ENCODE measurements at regions not wholly inside any gene's neighbourhood (a gene's known extent, or its start where the extent isn't known, plus 50 kb on each side); places are given as distances from the start of the nearest gene placed in this dataset.

DNA sequence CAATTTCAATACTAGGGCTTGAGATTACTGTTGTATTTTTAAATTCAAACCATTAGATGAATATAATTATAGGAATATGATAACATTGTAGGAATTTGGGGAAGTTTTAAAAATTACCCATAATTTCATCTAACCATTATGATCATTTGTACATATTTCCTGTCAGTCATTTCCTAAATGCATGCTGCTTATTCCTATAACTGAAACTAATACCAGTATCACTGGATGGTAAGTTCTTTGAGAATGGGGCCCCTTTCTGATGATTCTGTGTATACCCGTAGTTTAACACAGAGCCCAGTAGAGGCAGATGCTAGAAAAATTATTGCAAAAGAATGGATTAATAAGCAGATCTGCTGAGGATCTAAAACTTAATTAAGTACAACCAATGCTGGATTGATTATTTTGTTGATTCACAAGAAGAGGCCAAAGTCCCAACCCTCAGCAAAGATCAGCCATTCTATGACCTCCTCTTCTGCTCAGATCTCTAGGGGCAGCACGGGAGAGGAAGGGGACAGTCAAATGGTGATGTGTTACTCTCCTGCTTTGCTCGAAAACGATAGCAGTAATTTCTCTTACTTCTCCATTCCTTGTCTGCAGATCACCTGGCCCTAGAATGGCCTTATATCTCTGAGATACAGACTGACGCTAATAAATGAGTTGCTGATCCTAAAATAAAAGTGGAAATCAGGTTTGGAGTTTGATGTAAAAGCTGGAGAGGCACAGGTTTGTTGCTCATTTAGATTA, 69.5 kb upstream of the PELI1 start:
- no peaks in the 10 kb centered on the region for H3K36me3 Mint-ChIP-seq
- peak overlapping the region; percentile 96 to 99 for H3K27ac Mint-ChIP-seq
- DNase-seq (ENCODE audit: low spot score) = no peak
- H3K4me3 Mint-ChIP-seq = peak overlapping the region; percentile 82
- H3K4me1 Mint-ChIP-seq (ENCODE audit: low read depth in 2 of 2) = peaks cover 41 to 48% of the 10 kb centered on the region in 2 donors
- H3K27me3 Mint-ChIP-seq = peaks cover 0 to 7% of the 10 kb centered on the region in 2 donors
- H3K9me3 Mint-ChIP-seq = peaks cover 8% of the 10 kb centered on the region
- ATAC-seq = no peak

DNA sequence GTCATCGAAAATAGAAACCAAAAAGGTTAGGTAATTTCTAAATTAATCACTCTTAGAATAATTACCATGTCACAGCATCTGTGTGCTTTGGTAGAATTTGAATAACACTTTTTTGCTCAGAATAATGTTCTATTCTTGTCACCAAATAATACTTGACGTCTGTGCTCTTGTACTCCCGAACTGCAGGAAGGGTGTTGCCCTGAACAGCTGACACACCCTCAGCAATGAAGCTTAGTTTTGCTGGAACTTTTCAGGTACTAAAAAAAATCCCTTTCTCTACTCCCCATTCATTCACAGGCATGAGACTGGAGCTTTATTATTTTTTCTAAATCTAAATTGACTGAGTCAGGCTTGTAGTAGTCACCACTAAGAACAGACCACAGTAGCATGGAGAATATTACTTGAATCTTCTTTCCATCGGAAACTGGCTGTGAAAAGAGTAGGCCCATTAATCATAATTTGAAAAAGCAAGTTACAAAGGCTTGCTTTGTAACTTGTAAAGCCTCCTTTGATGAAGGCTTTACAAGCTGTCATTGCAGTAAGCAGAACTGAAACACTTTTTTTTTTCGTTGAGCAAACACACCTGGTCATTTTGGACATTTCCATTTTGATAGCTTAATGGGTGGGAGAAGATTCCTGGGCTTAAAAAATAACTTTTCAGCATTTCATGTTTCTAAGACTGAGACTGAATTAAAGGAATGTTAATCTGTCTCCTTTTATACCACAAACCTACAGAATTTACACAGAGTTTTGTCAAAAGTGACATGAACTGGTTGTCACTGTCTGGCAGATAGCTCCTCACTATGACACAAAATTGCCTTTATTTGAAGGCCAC, 70.3 kb upstream of the PELI1 start:
- no peaks in the 10 kb centered on the region for H3K36me3 Mint-ChIP-seq
- DNase-seq (ENCODE audit: low spot score) = no peak
- H3K4me3 Mint-ChIP-seq = peak overlapping the region; percentile 82
- ATAC-seq = peak in 1 of 2 donors; percentile 48
- H3K4me1 Mint-ChIP-seq (ENCODE audit: low read depth in 2 of 2) = peaks cover 41 to 42% of the 10 kb centered on the region in 2 donors
- peak overlapping the region; percentile 96 to 99 for H3K27ac Mint-ChIP-seq
- peaks cover 0 to 7% of the 10 kb centered on the region in 2 donors for H3K27me3 Mint-ChIP-seq
- H3K9me3 Mint-ChIP-seq = peaks cover 8% of the 10 kb centered on the region

- peaks cover 29 to 36% of the 10 kb centered on the region in 2 donors for H3K4me1 Mint-ChIP-seq (ENCODE audit: low read depth in 2 of 2)
- H3K27me3 Mint-ChIP-seq = no peaks in the 10 kb centered on the region
Observed at GRCh38 chr2:64217198-64217869, 73.1 kb upstream of the PELI1 start.

DNA sequence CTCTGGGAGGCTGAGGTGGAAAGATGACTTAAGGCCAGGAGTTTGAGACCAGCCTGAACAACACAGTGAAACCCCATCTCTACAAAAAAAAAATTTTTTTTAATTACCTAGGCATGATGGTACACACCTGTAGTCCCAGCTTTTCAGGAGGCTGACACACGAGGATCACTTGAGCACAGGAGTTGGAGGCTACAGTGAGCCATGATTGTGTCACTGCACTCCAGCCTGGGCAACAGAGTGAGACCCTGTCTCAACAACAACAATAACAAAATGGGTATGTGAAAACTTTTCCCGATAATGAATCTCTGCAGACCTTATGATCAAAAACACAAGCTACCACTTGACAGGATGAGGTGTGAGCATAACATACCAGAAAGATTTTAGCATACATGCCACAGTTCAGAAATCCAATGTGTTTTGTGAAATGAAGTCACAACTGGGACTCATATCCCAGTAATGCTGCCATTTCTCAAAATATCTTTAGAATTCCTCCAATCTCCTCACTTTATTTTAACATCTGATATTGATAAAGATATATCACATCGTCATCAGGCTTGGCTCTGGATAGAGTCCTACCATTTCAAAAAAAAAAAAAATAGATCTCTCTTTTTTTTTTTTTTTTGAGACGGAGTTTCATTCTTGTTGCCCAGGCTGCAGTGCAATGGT, 74.0 kb upstream of the PELI1 start:
- Mint-ChIP-seq H3K27ac (peak overlapping the region in 1 of 2 donors; percentile 71), H3K27me3 (no peaks in the 10 kb centered on the region), H3K4me3 (no peak overlapping the region), H3K4me1 (ENCODE audit: low read depth in 2 of 2) (peaks cover 30 to 36% of the 10 kb centered on the region in 2 donors), H3K36me3 (no peaks in the 10 kb centered on the region), H3K9me3 (no peaks in the 10 kb centered on the region)
- no peak for ATAC-seq
- DNase-seq (ENCODE audit: low spot score) = no peak

More at GRCh38 chr2:64217198-64217869, 73.1 kb upstream of the PELI1 start:
- Mint-ChIP-seq H3K9me3 (no peaks in the 10 kb centered on the region), H3K4me3 (no peak overlapping the region), H3K27ac (peak overlapping the region; percentile 6 to 71), H3K36me3 (no peaks in the 10 kb centered on the region)
- ATAC-seq = no peak
- DNase-seq (ENCODE audit: low spot score) = no peak

GRCh38 chr2:64219149-64219548, 74.9 kb upstream of the PELI1 start:
- no peaks in the 10 kb centered on the region for H3K9me3 Mint-ChIP-seq
- H3K4me1 Mint-ChIP-seq (ENCODE audit: low read depth in 2 of 2) = peaks cover 26 to 31% of the 10 kb centered on the region in 2 donors
- H3K36me3 Mint-ChIP-seq = no peaks in the 10 kb centered on the region
- no peaks in the 10 kb centered on the region for H3K27me3 Mint-ChIP-seq
- H3K4me3 Mint-ChIP-seq = no peak overlapping the region
- ATAC-seq = no peak
- H3K27ac Mint-ChIP-seq = peak overlapping the region in 1 of 2 donors; percentile 58
- DNase-seq (ENCODE audit: low spot score) = no peak

GRCh38 chr2:64220265-64220664, 76.0 kb upstream of the PELI1 start:
- Mint-ChIP-seq H3K36me3 (no peaks in the 10 kb centered on the region), H3K4me1 (ENCODE audit: low read depth in 2 of 2) (peaks cover 23% of the 10 kb centered on the region in 2 donors), H3K4me3 (no peak overlapping the region), H3K27ac (peak overlapping the region in 1 of 2 donors; percentile 45), H3K27me3 (no peaks in the 10 kb centered on the region), H3K9me3 (no peaks in the 10 kb centered on the region)
- DNase-seq (ENCODE audit: low spot score) (no peak), ATAC-seq (no peak)

GRCh38 chr2:64220894-64221617, 76.8 kb upstream of the PELI1 start:
- Mint-ChIP-seq H3K36me3 (no peaks in the 10 kb centered on the region), H3K27me3 (no peaks in the 10 kb centered on the region), H3K4me1 (ENCODE audit: low read depth in 2 of 2) (peaks cover 23% of the 10 kb centered on the region in 2 donors), H3K4me3 (no peak overlapping the region), H3K9me3 (no peaks in the 10 kb centered on the region), H3K27ac (no peak overlapping the region)
- DNase-seq (ENCODE audit: low spot score) (no peak), ATAC-seq (no peak)

DNA sequence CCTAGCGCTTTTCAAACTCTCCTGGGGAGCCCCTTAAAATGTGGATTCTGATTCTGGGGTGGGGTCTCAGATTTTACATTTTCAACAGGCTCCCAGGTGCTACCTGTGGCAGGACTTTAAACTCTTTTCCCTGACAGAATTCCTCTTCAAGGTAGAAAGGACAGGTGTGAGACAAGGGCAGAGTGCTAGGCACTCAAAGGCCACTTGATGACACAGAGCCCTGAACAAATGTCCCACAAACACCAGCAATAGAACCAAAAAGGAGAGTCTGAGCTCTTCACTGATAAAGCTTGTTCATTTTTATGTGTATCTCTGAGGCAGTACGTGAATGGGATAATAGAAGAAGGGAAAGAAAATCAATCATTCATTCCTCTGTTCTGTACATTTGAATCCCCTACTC, 77.7 kb upstream of the PELI1 start:
- no peak overlapping the region for H3K4me3 Mint-ChIP-seq
- no peak for ATAC-seq
- H3K36me3 Mint-ChIP-seq = no peaks in the 10 kb centered on the region
- peaks cover 22 to 23% of the 10 kb centered on the region in 2 donors for H3K4me1 Mint-ChIP-seq (ENCODE audit: low read depth in 2 of 2)
- H3K27ac Mint-ChIP-seq = peak overlapping the region in 1 of 2 donors; percentile 94
- no peak for DNase-seq (ENCODE audit: low spot score)
- H3K27me3 Mint-ChIP-seq = peaks cover 0 to 3% of the 10 kb centered on the region in 2 donors
- no peaks in the 10 kb centered on the region for H3K9me3 Mint-ChIP-seq

- ATAC-seq (no peak), DNase-seq (ENCODE audit: low spot score) (no peak)
- Mint-ChIP-seq H3K27me3 (peaks cover 3% of the 10 kb centered on the region in 2 donors), H3K27ac (peak overlapping the region in 1 of 2 donors; percentile 94), H3K4me3 (no peak overlapping the region), H3K36me3 (no peaks in the 10 kb centered on the region), H3K4me1 (ENCODE audit: low read depth in 2 of 2) (peaks cover 21 to 23% of the 10 kb centered on the region in 2 donors), H3K9me3 (no peaks in the 10 kb centered on the region)
Observed at GRCh38 chr2:64222351-64222750, 78.1 kb upstream of the PELI1 start.

DNA sequence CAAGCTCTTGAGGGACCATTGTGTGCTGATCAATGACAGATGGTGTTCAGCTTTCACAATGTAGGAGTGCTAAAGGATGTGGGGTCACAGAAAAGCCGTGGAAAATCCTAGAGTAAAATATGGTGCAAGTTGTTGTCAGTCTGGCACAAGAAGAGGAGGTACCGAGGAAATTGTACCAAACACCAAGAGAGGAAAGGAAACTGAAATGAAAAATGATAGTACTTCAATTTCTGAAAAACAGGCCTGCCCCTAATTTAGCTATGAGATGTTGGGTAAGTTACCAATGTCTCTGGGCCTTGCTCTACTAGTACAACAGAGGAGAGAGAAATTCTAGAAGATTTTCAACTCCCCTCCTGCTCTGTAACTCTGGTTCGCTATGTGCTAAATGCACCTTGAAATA, 78.8 kb upstream of the PELI1 start:
- DNase-seq (ENCODE audit: low spot score) = no peak
- Mint-ChIP-seq H3K9me3 (no peaks in the 10 kb centered on the region), H3K27me3 (peaks cover 4 to 8% of the 10 kb centered on the region in 2 donors), H3K4me3 (peak overlapping the region; percentile 51), H3K4me1 (ENCODE audit: low read depth in 2 of 2) (peaks cover 21 to 28% of the 10 kb centered on the region in 2 donors), H3K36me3 (no peaks in the 10 kb centered on the region), H3K27ac (peak overlapping the region; percentile 74 to 94)
- peak; percentile 53 to 83 for ATAC-seq

- ATAC-seq = no peak
- H3K4me3 Mint-ChIP-seq = no peak overlapping the region
- no peak for DNase-seq (ENCODE audit: low spot score)
- H3K9me3 Mint-ChIP-seq = no peaks in the 10 kb centered on the region
- peaks cover 12 to 21% of the 10 kb centered on the region in 2 donors for H3K27me3 Mint-ChIP-seq
- peaks cover 22 to 31% of the 10 kb centered on the region in 2 donors for H3K4me1 Mint-ChIP-seq (ENCODE audit: low read depth in 2 of 2)
- H3K27ac Mint-ChIP-seq = no peak overlapping the region
- H3K36me3 Mint-ChIP-seq = no peaks in the 10 kb centered on the region
Observed at GRCh38 chr2:64225491-64225890, 81.3 kb upstream of the PELI1 start.

- H3K27me3 Mint-ChIP-seq = peaks cover 19 to 27% of the 10 kb centered on the region in 2 donors
- H3K36me3 Mint-ChIP-seq = no peaks in the 10 kb centered on the region
- no peak for DNase-seq (ENCODE audit: low spot score)
- ATAC-seq = no peak
- H3K9me3 Mint-ChIP-seq = no peaks in the 10 kb centered on the region
- H3K27ac Mint-ChIP-seq = no peak overlapping the region
- peaks cover 23 to 27% of the 10 kb centered on the region in 2 donors for H3K4me1 Mint-ChIP-seq (ENCODE audit: low read depth in 2 of 2)
- H3K4me3 Mint-ChIP-seq = no peak overlapping the region
Observed at GRCh38 chr2:64226611-64227010, 82.4 kb upstream of the PELI1 start.

All from natural killer cell treated with Interleukin-12 subunit alpha and Interleukin-12 subunit beta and Interleukin-15 and Interleukin-18, amount 100 ng/mL, for 72 hours (primary cell).